ENCODE measurements at regions not wholly inside any gene's neighbourhood (a gene's known extent, or its start where the extent isn't known, plus 50 kb on each side); places are given as distances from the start of the nearest gene placed in this dataset.

- Histone ChIP-seq H3K4me2 (no peak overlapping the region), H3K27ac (no peak overlapping the region), H3K79me2 (ENCODE audit: low read depth) (no peaks in the 10 kb centered on the region), H3K4me3 (no peak overlapping the region), H3K4me1 (replicated peaks; ENCODE audit: insufficient read depth) (no peaks in the 10 kb centered on the region), H3K27me3 (ENCODE audit: insufficient read depth, low read depth) (no peaks in the 10 kb centered on the region), H3K36me3 (ENCODE audit: low read depth) (no peaks in the 10 kb centered on the region), H4K20me1 (ENCODE audit: insufficient read depth) (no peaks in the 10 kb centered on the region), H2AFZ (no peak overlapping the region), H3F3A (ENCODE audit: insufficient read depth, low read depth) (no peaks in the 10 kb centered on the region), H3K9me2 (ENCODE audit: insufficient read depth) (no peaks in the 10 kb centered on the region), H3K9me3 (ENCODE audit: insufficient read depth, low read depth) (no peaks in the 10 kb centered on the region)
- no peak for DNase-seq
- ChIA-PET CTCF (interaction anchor here (0.6 to 0.8 kb wide), 2 partner anchors 1292 to 1528 kb away, joined by 3 to 6 read pairs; no protein-coding TSS in a partner anchor), POLR2A (ENCODE audit: unreplicated experiment) (no interaction called here)
- no TSS peak for BruUV-seq (replicated peaks)
- intact Hi-C loops (cut with micrococcal nuclease; ENCODE audit: unreplicated experiment), result loop anchor here (10.0 kb wide), 1 partner anchor 121 kb away; no protein-coding TSS in a partner anchor
- TF ChIP-seq EZH2 (IDR thresholded peaks at IDR 0.05; ENCODE audit: low read depth), result no peak
Observed at GRCh38 chr17:70644096-70644495, 474.8 kb downstream of the KCNJ2 start.

- Histone ChIP-seq H3K79me2 (ENCODE audit: low read depth) (no peaks in the 10 kb centered on the region), H3K4me2 (no peak overlapping the region), H4K20me1 (ENCODE audit: insufficient read depth) (no peaks in the 10 kb centered on the region), H3K4me1 (replicated peaks; ENCODE audit: insufficient read depth) (no peaks in the 10 kb centered on the region), H3K36me3 (ENCODE audit: low read depth) (no peaks in the 10 kb centered on the region), H3K9me3 (ENCODE audit: insufficient read depth, low read depth) (no peaks in the 10 kb centered on the region), H3K27me3 (ENCODE audit: insufficient read depth, low read depth) (no peaks in the 10 kb centered on the region), H3F3A (ENCODE audit: insufficient read depth, low read depth) (no peaks in the 10 kb centered on the region), H3K4me3 (no peak overlapping the region), H3K9me2 (ENCODE audit: insufficient read depth) (no peaks in the 10 kb centered on the region), H2AFZ (no peak overlapping the region), H3K27ac (no peak overlapping the region)
- intact Hi-C loops (cut with micrococcal nuclease; ENCODE audit: unreplicated experiment), result loop anchor here (10.0 kb wide), 1 partner anchor 118 kb away; no protein-coding TSS in a partner anchor
- CTCF ChIA-PET, result no interaction called here
- TF ChIP-seq EZH2 (IDR thresholded peaks at IDR 0.05; ENCODE audit: low read depth) (no peak), CTCF (conservative IDR thresholded peaks at IDR 0.05) (no peak)
- no peak for DNase-seq
- no TSS peak for BruUV-seq (replicated peaks)
- POLR2A ChIA-PET (ENCODE audit: unreplicated experiment), result no interaction called here
Observed at GRCh38 chr17:70646673-70647072, 477.3 kb downstream of the KCNJ2 start.

GRCh38 chr17:70648166-70648565 lies 478.8 kb downstream of the KCNJ2 start:
- H3K36me3 ChIP-seq (ENCODE audit: low read depth), result no peaks in the 10 kb centered on the region
- ChIA-PET POLR2A (ENCODE audit: unreplicated experiment) (no interaction called here), CTCF (no interaction called here)
- no peaks in the 10 kb centered on the region for H3K9me2 ChIP-seq (ENCODE audit: insufficient read depth)
- DNase-seq, result no peak
- TF ChIP-seq CTCF (conservative IDR thresholded peaks at IDR 0.05) (no peak), EZH2 (IDR thresholded peaks at IDR 0.05; ENCODE audit: low read depth) (no peak)
- no peak overlapping the region for H3K4me3 ChIP-seq
- no peaks in the 10 kb centered on the region for H3K79me2 ChIP-seq (ENCODE audit: low read depth)
- H2AFZ ChIP-seq, result no peak overlapping the region
- no peak overlapping the region for H3K27ac ChIP-seq
- H3F3A ChIP-seq (ENCODE audit: insufficient read depth, low read depth), result no peaks in the 10 kb centered on the region
- intact Hi-C loops (cut with micrococcal nuclease; ENCODE audit: unreplicated experiment), result loop anchor here (10.0 kb wide), 1 partner anchor 117 kb away; no protein-coding TSS in a partner anchor
- no peak overlapping the region for H3K4me2 ChIP-seq
- no peaks in the 10 kb centered on the region for H3K9me3 ChIP-seq (ENCODE audit: insufficient read depth, low read depth)
- no peaks in the 10 kb centered on the region for H4K20me1 ChIP-seq (ENCODE audit: insufficient read depth)
- no peaks in the 10 kb centered on the region for H3K4me1 ChIP-seq (replicated peaks; ENCODE audit: insufficient read depth)
- no TSS peak for BruUV-seq (replicated peaks)
- no peaks in the 10 kb centered on the region for H3K27me3 ChIP-seq (ENCODE audit: insufficient read depth, low read depth)

DNA sequence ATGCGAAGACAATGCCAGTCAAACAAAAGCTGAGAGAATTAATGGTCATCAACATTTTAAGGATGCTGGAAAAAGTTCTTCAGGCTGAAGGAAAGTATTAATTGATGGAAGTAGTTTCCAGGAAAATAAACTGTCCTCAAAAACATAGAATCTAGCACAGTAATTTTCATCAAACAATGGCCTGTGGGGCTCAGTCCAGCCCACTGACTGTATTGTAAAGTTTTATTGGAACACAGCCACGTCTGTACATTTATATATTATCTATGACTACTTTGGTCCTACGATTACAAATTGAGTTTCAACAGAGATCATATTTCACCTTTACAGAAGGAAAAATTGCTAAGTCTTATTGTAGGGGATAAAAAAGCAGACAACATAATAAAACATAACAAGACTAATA lies 484.5 kb downstream of the KCNJ2 start:
- H3K27me3 ChIP-seq (ENCODE audit: insufficient read depth, low read depth), result no peaks in the 10 kb centered on the region
- H3K27ac ChIP-seq, result no peak overlapping the region
- H3K4me1 ChIP-seq (replicated peaks; ENCODE audit: insufficient read depth), result no peaks in the 10 kb centered on the region
- TF ChIP-seq EZH2 (IDR thresholded peaks at IDR 0.05; ENCODE audit: low read depth) (no peak), CTCF (conservative IDR thresholded peaks at IDR 0.05) (no peak)
- no peaks in the 10 kb centered on the region for H3K79me2 ChIP-seq (ENCODE audit: low read depth)
- DNase-seq, result no peak
- no peak overlapping the region for H3K4me3 ChIP-seq
- H3K4me2 ChIP-seq, result no peak overlapping the region
- no TSS peak for BruUV-seq (replicated peaks)
- H3F3A ChIP-seq (ENCODE audit: insufficient read depth, low read depth), result no peaks in the 10 kb centered on the region
- ChIA-PET POLR2A (ENCODE audit: unreplicated experiment) (no interaction called here), CTCF (no interaction called here)
- H4K20me1 ChIP-seq (ENCODE audit: insufficient read depth), result no peaks in the 10 kb centered on the region
- H3K9me3 ChIP-seq (ENCODE audit: insufficient read depth, low read depth), result no peaks in the 10 kb centered on the region
- H3K9me2 ChIP-seq (ENCODE audit: insufficient read depth), result no peaks in the 10 kb centered on the region
- H3K36me3 ChIP-seq (ENCODE audit: low read depth), result no peaks in the 10 kb centered on the region
- intact Hi-C loops (cut with micrococcal nuclease; ENCODE audit: unreplicated experiment), result no loop called here
- no peak overlapping the region for H2AFZ ChIP-seq

All from PC-9 (cell line).